Esophagus squamous epithelium (tissue), 5 donors: ENCODE measurements at regions not wholly inside any gene's neighbourhood (a gene's known extent, or its start where the extent isn't known, plus 50 kb on each side); places are given as distances from the start of the nearest gene placed in this dataset.

Experiments used
- DNase-seq: peaks from one replicate; lab custom pipeline; 2025; lab: John Stamatoyannopoulos, UW
- H3K27ac ChIP-seq, 4 donors: fragments of 200-600 bp; sonication (generic); one replicate each; pipeline ENCODE4 v1.5.1; 2016 to 2019; ENCODE audit warnings: mild to moderate bottlenecking in 1 of 4
- H3K27me3 ChIP-seq, 4 donors: fragments of 200-600 bp; sonication (generic); 1 replicate in 3 of 4; 2 replicates in 1 of 4; pipeline versions ENCODE4 v1.5.1 to v1.6.0; 2017 to 2021; ENCODE audit warnings: antibody characterized with exemption in 1 of 4
- H3K36me3 ChIP-seq, 3 donors: fragments of 200-600 bp; sonication (generic); one replicate each; pipeline ENCODE4 v1.5.1; 2016 to 2019
- H3K4me1 ChIP-seq, 3 donors: fragments of 200-600 bp; sonication (generic); one replicate each; pipeline ENCODE4 v1.5.1; 2017 to 2019
- H3K4me3 ChIP-seq, 4 donors: fragments of 200-600 bp; sonication (generic); 1 replicate in 3 of 4; 2 replicates in 1 of 4; pipeline ENCODE4 v1.5.1; 2016 to 2019; ENCODE audit warnings: mild to moderate bottlenecking in 2 of 4, moderate library complexity in 1 of 4
- H3K9me3 ChIP-seq, 3 donors: fragments of 200-600 bp; sonication (generic); one replicate each; pipeline ENCODE4 v1.5.1; 2016 to 2019
- POLR2A ChIP-seq, 4 donors: fragments of 450-650 bp; IDR thresholded peaks; one replicate each; pipeline ENCODE4 v1.6.1; 2017; ENCODE audit warnings: antibody characterized with exemption in 4 of 4, mild to moderate bottlenecking in 4 of 4, moderate library complexity in 3 of 4
- WGBS, 2 donors: methylation state at CpG; one replicate each; pipeline ENCODE4 v1.1.5; 2018; 5-methylcytosine and 5-hydroxymethylcytosine counted together
- intact Hi-C: fragments of 100-400 bp; cut with DNase I; formaldehyde crosslinking; loops from one replicate; pipeline ENCODE4 v1.15.0; 2022
- TF ChIP-seq, protein P1 (sequence below), 6 experiments: fragments of 450-650 bp in 4 of 6; fragments of 200-600 bp in 2 of 6; sonication (generic) in 2 of 6; IDR thresholded peaks; one replicate each; pipeline ENCODE4 v1.5.1; 2016 to 2019; ENCODE audit warnings: antibody characterized with exemption in 6 of 6, mild to moderate bottlenecking in 4 of 6, moderate library complexity in 4 of 6
- donor health status: DM: yes; HTN: yes; CAD: no.

DNA sequence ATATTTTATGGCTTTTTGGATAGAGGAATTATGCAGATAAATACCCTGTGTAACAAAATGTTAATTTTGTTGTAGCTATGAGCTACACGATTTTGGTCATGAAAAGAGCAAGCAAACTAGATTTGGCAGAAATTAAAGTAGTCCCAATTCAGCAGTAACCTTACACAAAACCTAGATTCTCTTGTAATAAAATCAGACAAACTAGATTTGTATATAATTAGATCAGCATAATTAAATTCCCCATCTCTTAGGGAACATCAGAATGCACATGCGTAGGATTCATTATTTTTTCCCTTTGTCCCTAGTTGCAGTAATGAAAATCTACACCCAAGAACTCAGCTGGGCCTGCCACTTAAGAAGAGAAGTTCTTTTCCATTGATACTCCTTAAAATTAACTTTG, 1879.2 kb upstream of the CDH9 start:
- no peak for TF ChIP-seq POLR2A (IDR thresholded peaks at IDR 0.05)
- TF ChIP-seq, protein P1, sequence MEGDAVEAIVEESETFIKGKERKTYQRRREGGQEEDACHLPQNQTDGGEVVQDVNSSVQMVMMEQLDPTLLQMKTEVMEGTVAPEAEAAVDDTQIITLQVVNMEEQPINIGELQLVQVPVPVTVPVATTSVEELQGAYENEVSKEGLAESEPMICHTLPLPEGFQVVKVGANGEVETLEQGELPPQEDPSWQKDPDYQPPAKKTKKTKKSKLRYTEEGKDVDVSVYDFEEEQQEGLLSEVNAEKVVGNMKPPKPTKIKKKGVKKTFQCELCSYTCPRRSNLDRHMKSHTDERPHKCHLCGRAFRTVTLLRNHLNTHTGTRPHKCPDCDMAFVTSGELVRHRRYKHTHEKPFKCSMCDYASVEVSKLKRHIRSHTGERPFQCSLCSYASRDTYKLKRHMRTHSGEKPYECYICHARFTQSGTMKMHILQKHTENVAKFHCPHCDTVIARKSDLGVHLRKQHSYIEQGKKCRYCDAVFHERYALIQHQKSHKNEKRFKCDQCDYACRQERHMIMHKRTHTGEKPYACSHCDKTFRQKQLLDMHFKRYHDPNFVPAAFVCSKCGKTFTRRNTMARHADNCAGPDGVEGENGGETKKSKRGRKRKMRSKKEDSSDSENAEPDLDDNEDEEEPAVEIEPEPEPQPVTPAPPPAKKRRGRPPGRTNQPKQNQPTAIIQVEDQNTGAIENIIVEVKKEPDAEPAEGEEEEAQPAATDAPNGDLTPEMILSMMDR (IDR thresholded peaks at IDR 0.05), result no peak
- H3K4me3 ChIP-seq, result no peak overlapping the region
- peaks cover 0 to under 1% (median 0%) of the 10 kb centered on the region in 3 donors for H3K9me3 ChIP-seq
- no peaks in the 10 kb centered on the region for H3K36me3 ChIP-seq
- H3K27ac ChIP-seq, result no peak overlapping the region
- intact Hi-C loops, result no loop called here
- H3K27me3 ChIP-seq, result no peaks in the 10 kb centered on the region
- no peak for DNase-seq
- WGBS, 2 donors, result 54 to 81% methylated on average over 2 of the region's 2 CpGs
- H3K4me1 ChIP-seq, result no peaks in the 10 kb centered on the region

DNA sequence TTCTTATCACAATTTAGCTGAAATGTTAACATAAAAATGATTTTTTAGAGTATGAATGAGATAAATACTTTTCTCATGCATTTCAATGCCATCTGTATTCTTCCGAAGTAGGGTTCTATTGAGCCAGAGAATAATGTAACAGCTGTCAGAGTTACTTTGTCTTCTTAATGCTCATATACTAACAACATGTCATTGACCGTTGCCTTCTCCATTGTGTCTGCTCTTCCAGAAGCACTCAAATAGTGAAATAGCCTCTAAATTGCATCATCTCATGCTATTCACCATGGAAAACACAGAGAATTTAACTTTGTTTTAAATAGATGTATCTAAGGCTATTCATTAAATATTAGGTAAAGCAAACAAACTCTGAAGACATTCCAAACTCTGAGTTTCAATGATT, 1875.9 kb upstream of the CDH9 start:
- 24 to 26% methylated on average over 2 of the region's 2 CpGs for WGBS, 2 donors
- H3K36me3 ChIP-seq, result no peaks in the 10 kb centered on the region

DNA sequence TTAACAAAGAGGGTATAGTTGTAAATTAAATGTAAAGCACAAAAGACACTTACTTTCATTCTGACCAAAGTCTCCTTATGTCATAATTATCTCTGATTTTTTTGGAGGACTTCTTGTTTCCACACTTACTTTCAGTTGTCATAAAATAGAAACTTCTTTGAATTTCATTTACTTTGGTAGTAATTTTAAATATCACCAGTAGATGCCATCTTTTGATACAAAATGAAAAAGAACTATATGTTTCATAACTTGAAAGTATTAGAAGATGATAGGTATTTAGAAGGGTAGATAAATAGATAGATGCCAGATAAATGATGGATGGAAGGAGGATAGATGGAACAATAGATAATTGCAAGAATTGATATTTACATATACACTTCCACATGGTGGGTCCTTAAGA, 1865.3 kb upstream of the CDH9 start:
- DNase-seq, result no peak
- Histone ChIP-seq H3K27ac (no peak overlapping the region), H3K27me3 (no peaks in the 10 kb centered on the region), H3K36me3 (no peaks in the 10 kb centered on the region), H3K4me1 (no peaks in the 10 kb centered on the region), H3K4me3 (no peak overlapping the region), H3K9me3 (no peaks in the 10 kb centered on the region)
- intact Hi-C loops, result no loop called here
- no peak for TF ChIP-seq POLR2A (IDR thresholded peaks at IDR 0.05)
- TF ChIP-seq, protein P1 (IDR thresholded peaks at IDR 0.05), result no peak

More for the DNA sequence above, 1875.9 kb upstream of the CDH9 start:
- Histone ChIP-seq H3K27ac (no peak overlapping the region), H3K9me3 (peaks cover 0 to 3% (median 0%) of the 10 kb centered on the region in 3 donors), H3K27me3 (no peaks in the 10 kb centered on the region), H3K4me3 (no peak overlapping the region), H3K4me1 (no peaks in the 10 kb centered on the region)
- no peak for DNase-seq
- TF ChIP-seq POLR2A (IDR thresholded peaks at IDR 0.05), result no peak
- TF ChIP-seq, protein P1 (IDR thresholded peaks at IDR 0.05), result no peak
- intact Hi-C loops, result no loop called here

- H3K36me3 ChIP-seq, result no peaks in the 10 kb centered on the region
- intact Hi-C loops, result no loop called here
- TF ChIP-seq, protein P1 (IDR thresholded peaks at IDR 0.05), result no peak
- TF ChIP-seq POLR2A (IDR thresholded peaks at IDR 0.05), result no peak
- no peak overlapping the region for H3K27ac ChIP-seq
- H3K27me3 ChIP-seq, result no peaks in the 10 kb centered on the region
- no peaks in the 10 kb centered on the region for H3K4me1 ChIP-seq
- no peak for DNase-seq
- H3K4me3 ChIP-seq, result no peak overlapping the region
- no peaks in the 10 kb centered on the region for H3K9me3 ChIP-seq
Measured at GRCh38 chr5:28896949-28897348, 1858.6 kb upstream of the CDH9 start.

GRCh38 chr5:28880936-28881335, 1842.5 kb upstream of the CDH9 start:
- H3K4me3 ChIP-seq, result no peak overlapping the region
- H3K27me3 ChIP-seq, result no peaks in the 10 kb centered on the region
- 78 to 89% methylated on average over 1 of the region's 1 CpG for WGBS, 2 donors
- intact Hi-C loops, result no loop called here
- H3K27ac ChIP-seq, result no peak overlapping the region
- DNase-seq, result no peak
- no peaks in the 10 kb centered on the region for H3K4me1 ChIP-seq
- no peak for TF ChIP-seq POLR2A (IDR thresholded peaks at IDR 0.05)
- TF ChIP-seq, protein P1 (IDR thresholded peaks at IDR 0.05), result no peak
- peaks cover 0 to 17% (median 0%) of the 10 kb centered on the region in 3 donors for H3K9me3 ChIP-seq
- no peaks in the 10 kb centered on the region for H3K36me3 ChIP-seq
